Fibroblast of lung (primary cell): ENCODE measurements at regions not wholly inside any gene's neighbourhood (a gene's known extent, or its start where the extent isn't known, plus 50 kb on each side); places are given as distances from the start of the nearest gene placed in this dataset.

Experiments used
- DNase-seq, 2 donors: peaks; one replicate each; pipeline versions ENCODE4 v3.0.0 to v3.0.0-alpha.2; 2010; ENCODE audit warnings: low read depth in 2 of 2
- H2AFZ ChIP-seq: 2 replicates; pipeline ENCODE4 v1.5.1; 2012; ENCODE audit warnings: low read length, control low read depth, inconsistent platforms
- H3K27ac ChIP-seq: 2 replicates; pipeline ENCODE4 v1.5.1; 2011; ENCODE audit warnings: low read length, control low read depth; ENCODE audit not compliant: insufficient read depth
- H3K27me3 ChIP-seq: 2 replicates; pipeline ENCODE4 v1.5.1; 2011; ENCODE audit warnings: mild to moderate bottlenecking, low read length; ENCODE audit not compliant: control insufficient read depth, insufficient read depth
- H3K36me3 ChIP-seq: 2 replicates; pipeline ENCODE4 v1.5.1; 2011; ENCODE audit warnings: low read length; ENCODE audit not compliant: control insufficient read depth, insufficient read depth
- H3K4me1 ChIP-seq: 2 replicates; pipeline ENCODE4 v1.5.1; 2011; ENCODE audit warnings: low read length; ENCODE audit not compliant: control insufficient read depth, insufficient read depth; ENCODE audit errors: extremely low read depth
- H3K4me2 ChIP-seq: 2 replicates; pipeline ENCODE4 v1.5.1; 2011; ENCODE audit warnings: low read length, control low read depth; ENCODE audit not compliant: insufficient read depth; ENCODE audit errors: extremely low read depth
- H3K4me3 ChIP-seq, 4 experiments: fragments of 200-600 bp in 1 of 4; sonication (generic) in 1 of 4; replicated peaks in 1 of 4; 2 replicates each; pipeline ENCODE4 v1.5.1; 2011 to 2016; ENCODE audit warnings: low read length in 4 of 4, low read depth in 3 of 4, mild to moderate bottlenecking in 3 of 4, control low read depth in 2 of 4, inconsistent platforms in 1 of 4, mixed read lengths in 1 of 4; ENCODE audit not compliant: insufficient read depth in 1 of 4; ENCODE audit errors: control extremely low read depth in 1 of 4
- H3K79me2 ChIP-seq: 2 replicates; pipeline ENCODE4 v1.5.1; 2012; ENCODE audit warnings: mild to moderate bottlenecking, low read length, inconsistent platforms; ENCODE audit not compliant: control insufficient read depth, insufficient read depth
- H3K9ac ChIP-seq: 2 replicates; pipeline ENCODE4 v1.5.1; 2011; ENCODE audit warnings: mild to moderate bottlenecking, low read length, control low read depth; ENCODE audit not compliant: insufficient read depth
- H3K9me3 ChIP-seq: 2 replicates; pipeline ENCODE4 v1.5.1; 2012; ENCODE audit warnings: low read depth, low read length; ENCODE audit not compliant: control insufficient read depth, insufficient read depth
- H4K20me1 ChIP-seq: 2 replicates; pipeline ENCODE4 v1.5.1; 2011; ENCODE audit warnings: low read length; ENCODE audit not compliant: control insufficient read depth, insufficient read depth; ENCODE audit errors: extremely low read depth
- CTCF ChIP-seq, 2 donors: IDR thresholded peaks in 1 of 2; conservative IDR thresholded peaks in 1 of 2; 1 replicate in 1 of 2; 2 replicates in 1 of 2; pipeline ENCODE4 v1.5.1; 2011 to 2012; ENCODE audit warnings: low read length in 2 of 2, control low read depth in 1 of 2, inconsistent platforms in 1 of 2, low read depth in 1 of 2, mild to moderate bottlenecking in 1 of 2
- EZH2 ChIP-seq: IDR thresholded peaks from 2 replicates; pipeline ENCODE4 v1.5.1; 2012; ENCODE audit warnings: low read length, control low read depth, mild to moderate bottlenecking; ENCODE audit errors: missing control alignments

- DNase-seq = no peak
- Histone ChIP-seq H3K27me3 (peaks cover 4% of the 10 kb centered on the region), H3K4me2 (no peak overlapping the region), H3K36me3 (no peaks in the 10 kb centered on the region), H3K27ac (no peak overlapping the region), H2AFZ (no peak overlapping the region), H4K20me1 (no peaks in the 10 kb centered on the region), H3K4me3 (no peak overlapping the region), H3K9ac (no peak overlapping the region), H3K79me2 (no peaks in the 10 kb centered on the region), H3K4me1 (no peaks in the 10 kb centered on the region), H3K9me3 (no peaks in the 10 kb centered on the region)
- TF ChIP-seq CTCF (conservative IDR thresholded peaks at IDR 0.05 in 1 of 2, IDR thresholded peaks at IDR 0.05 in 1 of 2; ENCODE audit: low read depth in 1 of 2, low read length in 2 of 2) (no peak), EZH2 (no peak)
Measured at GRCh38 chr6:41416501-41416837, 81.1 kb downstream of the NCR2 start.

GRCh38 chr6:41418741-41419140 lies 83.3 kb downstream of the NCR2 start:
- peaks cover 4% of the 10 kb centered on the region for H3K27me3 ChIP-seq
- DNase-seq = no peak
- no peak overlapping the region for H2AFZ ChIP-seq
- no peak overlapping the region for H3K27ac ChIP-seq
- no peaks in the 10 kb centered on the region for H4K20me1 ChIP-seq
- no peak for TF ChIP-seq CTCF (conservative IDR thresholded peaks at IDR 0.05 in 1 of 2, IDR thresholded peaks at IDR 0.05 in 1 of 2; ENCODE audit: low read depth in 1 of 2, low read length in 2 of 2)
- TF ChIP-seq EZH2 = no peak
- no peaks in the 10 kb centered on the region for H3K79me2 ChIP-seq
- no peak overlapping the region for H3K9ac ChIP-seq
- no peak overlapping the region for H3K4me3 ChIP-seq
- no peaks in the 10 kb centered on the region for H3K9me3 ChIP-seq
- no peak overlapping the region for H3K4me2 ChIP-seq
- no peaks in the 10 kb centered on the region for H3K4me1 ChIP-seq
- no peaks in the 10 kb centered on the region for H3K36me3 ChIP-seq

GRCh38 chr6:41419385-41419784 lies 84.0 kb downstream of the NCR2 start:
- peaks cover 4% of the 10 kb centered on the region for H3K27me3 ChIP-seq
- H3K4me3 ChIP-seq = no peak overlapping the region
- no peak overlapping the region for H3K27ac ChIP-seq
- H3K9me3 ChIP-seq = no peaks in the 10 kb centered on the region
- H3K36me3 ChIP-seq = no peaks in the 10 kb centered on the region
- H3K9ac ChIP-seq = no peak overlapping the region
- no peaks in the 10 kb centered on the region for H3K4me1 ChIP-seq
- H3K79me2 ChIP-seq = no peaks in the 10 kb centered on the region
- DNase-seq = no peak
- no peak overlapping the region for H2AFZ ChIP-seq
- TF ChIP-seq CTCF (conservative IDR thresholded peaks at IDR 0.05 in 1 of 2, IDR thresholded peaks at IDR 0.05 in 1 of 2; ENCODE audit: low read depth in 1 of 2, low read length in 2 of 2) (no peak), EZH2 (no peak)
- H4K20me1 ChIP-seq = no peaks in the 10 kb centered on the region
- H3K4me2 ChIP-seq = no peak overlapping the region
